Ovary (tissue), 7 donors: ENCODE measurements at regions not wholly inside any gene's neighbourhood (a gene's known extent, or its start where the extent isn't known, plus 50 kb on each side); places are given as distances from the start of the nearest gene placed in this dataset.

Experiments used
- DNase-seq, 5 donors: peaks; one replicate each; pipeline ENCODE4 v3.0.0-alpha.2; 2019 to 2020
- H3K27ac ChIP-seq, 2 donors: fragments of 200-600 bp; one replicate each; pipeline versions ENCODE4 v1.5.1 to v1.8.0; 2019 to 2022
- H3K27me3 ChIP-seq: fragments of 200-600 bp; one replicate; pipeline ENCODE4 v1.8.0; 2022
- H3K36me3 ChIP-seq: fragments of 200-600 bp; sonication (generic); one replicate; pipeline ENCODE4 v1.5.1; 2019
- H3K4me1 ChIP-seq: one replicate; pipeline ENCODE4 v1.8.1; 2013; ENCODE audit warnings: mild to moderate bottlenecking, moderate library complexity; ENCODE audit not compliant: insufficient read depth
- H3K4me3 ChIP-seq: fragments of 200-600 bp; sonication (generic); one replicate; pipeline ENCODE4 v1.5.1; 2017
- H3K9me3 ChIP-seq, 2 donors: fragments of 200-600 bp in 1 of 2; sonication (generic) in 1 of 2; one replicate each; pipeline versions ENCODE4 v1.5.1 to v1.8.1; 2013 to 2019; ENCODE audit warnings: mild to moderate bottlenecking in 1 of 2, moderate library complexity in 1 of 2
- CTCF ChIP-seq, 3 donors: fragments of 450-650 bp in 2 of 3; fragments of 200-600 bp in 1 of 3; IDR thresholded peaks; one replicate each; pipeline versions ENCODE4 v1.5.1 to v1.8.0; 2016 to 2022; ENCODE audit warnings: antibody characterized with exemption in 3 of 3, mild to moderate bottlenecking in 1 of 3
- EP300 ChIP-seq: sonication (generic); formaldehyde crosslinking; IDR thresholded peaks from one replicate; pipeline ENCODE4 v1.6.1; 2017; ENCODE audit warnings: antibody characterized with exemption
- POLR2A ChIP-seq: fragments of 450-650 bp; IDR thresholded peaks from one replicate; pipeline ENCODE4 v1.6.1; 2017; ENCODE audit warnings: antibody characterized with exemption, mild to moderate bottlenecking, moderate library complexity
- WGBS, 3 donors: extraction: QIAGEN DNeasy Blood & Tissue Kit in 1 of 3; methylation state at CpG; one replicate each; pipeline versions ENCODE4 v1.1.5 to v1.1.7; 2013 to 2017; 5-methylcytosine and 5-hydroxymethylcytosine counted together
- intact Hi-C, 4 donors: fragments of 100-400 bp; cut with DNase I; formaldehyde crosslinking; loops; one replicate each; pipeline versions ENCODE4 v1.11.0 to v1.15.1; 2022 to 2023
- donor health status: DM: no; HTN: no; CAD: no; lungs with moderate emphysema.
- donor health status: DM: no; HTN: no; CAD: no.
- donor health status: Bipolar disorder and iron deficiency.
- donor health status: DM: no; HTN: no; CAD: no.
- donor health status: DM: yes; HTN: yes; CAD: no.

GRCh38 chr3:182699550-182700170, 93.6 kb upstream of the ATP11B start:
- Histone ChIP-seq H3K4me3 (no peak overlapping the region), H3K36me3 (no peaks in the 10 kb centered on the region), H3K27me3 (no peaks in the 10 kb centered on the region), H3K9me3 (no peaks in the 10 kb centered on the region), H3K4me1 (no peaks in the 10 kb centered on the region), H3K27ac (no peak overlapping the region)
- intact Hi-C loops = no loop called here
- 46 to 62% (median 59%) methylated on average over 2 of the region's 2 CpGs for WGBS, 3 donors
- DNase-seq = no peak
- no peak for TF ChIP-seq POLR2A
- TF ChIP-seq EP300 = no peak
- TF ChIP-seq CTCF (IDR thresholded peaks at IDR 0.05) = no peak

GRCh38 chr3:182702216-182702615, 91.1 kb upstream of the ATP11B start:
- Histone ChIP-seq H3K27me3 (no peaks in the 10 kb centered on the region), H3K9me3 (no peaks in the 10 kb centered on the region), H3K4me3 (no peak overlapping the region), H3K27ac (no peak overlapping the region), H3K36me3 (no peaks in the 10 kb centered on the region), H3K4me1 (no peaks in the 10 kb centered on the region)
- TF ChIP-seq EP300 (no peak), CTCF (IDR thresholded peaks at IDR 0.05) (no peak), POLR2A (no peak)
- intact Hi-C loops = no loop called here
- DNase-seq = no peak
- 48 to 65% (median 50%) methylated on average over 1 of the region's 1 CpG for WGBS, 3 donors

GRCh38 chr3:182703233-182703632, 90.1 kb upstream of the ATP11B start:
- no peak for DNase-seq
- Histone ChIP-seq H3K9me3 (no peaks in the 10 kb centered on the region), H3K4me1 (no peaks in the 10 kb centered on the region), H3K27me3 (no peaks in the 10 kb centered on the region), H3K36me3 (no peaks in the 10 kb centered on the region), H3K27ac (no peak overlapping the region), H3K4me3 (no peak overlapping the region)
- WGBS, 3 donors = 89 to 93% (median 91%) methylated on average over 2 of the region's 2 CpGs
- TF ChIP-seq CTCF (IDR thresholded peaks at IDR 0.05) (no peak), POLR2A (no peak), EP300 (no peak)
- intact Hi-C loops = no loop called here

GRCh38 chr3:182704926-182705325, 88.4 kb upstream of the ATP11B start:
- no peak for DNase-seq
- Histone ChIP-seq H3K27ac (no peak overlapping the region), H3K9me3 (no peaks in the 10 kb centered on the region), H3K27me3 (no peaks in the 10 kb centered on the region), H3K4me1 (no peaks in the 10 kb centered on the region), H3K4me3 (no peak overlapping the region), H3K36me3 (no peaks in the 10 kb centered on the region)
- intact Hi-C loops = no loop called here
- TF ChIP-seq EP300 (no peak), CTCF (IDR thresholded peaks at IDR 0.05) (no peak), POLR2A (no peak)
- 39 to 47% (median 39%) methylated on average over 4 of the region's 4 CpGs for WGBS, 3 donors
